ENCODE measurements at regions not wholly inside any gene's neighbourhood (a gene's known extent, or its start where the extent isn't known, plus 50 kb on each side); places are given as distances from the start of the nearest gene placed in this dataset.

GRCh38 chr3:161576714-161577510 is 80.3 kb downstream of the OTOL1 start:
- Mint-ChIP-seq H3K4me1 (no peaks in the 10 kb centered on the region), H3K4me3 (no peak overlapping the region), H3K36me3 (ENCODE audit: low read depth) (no peaks in the 10 kb centered on the region)

GRCh38 chr3:161577662-161578061 is 81.1 kb downstream of the OTOL1 start:
- no peaks in the 10 kb centered on the region for H3K4me1 Mint-ChIP-seq
- H3K4me3 Mint-ChIP-seq: no peak overlapping the region
- H3K36me3 Mint-ChIP-seq (ENCODE audit: low read depth): no peaks in the 10 kb centered on the region
- no peak overlapping the region for H3K27ac Mint-ChIP-seq
- peaks cover 8% of the 10 kb centered on the region for H3K27me3 Mint-ChIP-seq
- peaks cover 5% of the 10 kb centered on the region for H3K9me3 Mint-ChIP-seq
- ATAC-seq (replicated peaks): no peak

More at GRCh38 chr3:161576714-161577510, 80.3 kb downstream of the OTOL1 start:
- ATAC-seq (replicated peaks): no peak
- no peak overlapping the region for H3K27ac Mint-ChIP-seq
- peaks cover 8% of the 10 kb centered on the region for H3K27me3 Mint-ChIP-seq
- peaks cover 5% of the 10 kb centered on the region for H3K9me3 Mint-ChIP-seq

GRCh38 chr3:161579395-161580126 is 83.0 kb downstream of the OTOL1 start:
- ATAC-seq (replicated peaks): no peak
- H3K4me1 Mint-ChIP-seq: no peaks in the 10 kb centered on the region
- H3K36me3 Mint-ChIP-seq (ENCODE audit: low read depth): no peaks in the 10 kb centered on the region
- H3K4me3 Mint-ChIP-seq: no peak overlapping the region
- peaks cover 4% of the 10 kb centered on the region for H3K9me3 Mint-ChIP-seq
- H3K27me3 Mint-ChIP-seq: peaks cover 8% of the 10 kb centered on the region
- no peak overlapping the region for H3K27ac Mint-ChIP-seq

GRCh38 chr3:161585922-161586321 is 89.3 kb downstream of the OTOL1 start:
- H3K27ac Mint-ChIP-seq: no peak overlapping the region

GRCh38 chr3:161586556-161587235 is 90.1 kb downstream of the OTOL1 start:
- no peak for ATAC-seq (replicated peaks)
- Mint-ChIP-seq H3K36me3 (ENCODE audit: low read depth) (no peaks in the 10 kb centered on the region), H3K4me1 (no peaks in the 10 kb centered on the region), H3K9me3 (peaks cover 3% of the 10 kb centered on the region), H3K27ac (no peak overlapping the region), H3K27me3 (no peaks in the 10 kb centered on the region), H3K4me3 (no peak overlapping the region)

More at GRCh38 chr3:161585922-161586321, 89.3 kb downstream of the OTOL1 start:
- H3K27me3 Mint-ChIP-seq: no peaks in the 10 kb centered on the region
- H3K9me3 Mint-ChIP-seq: peaks cover 3% of the 10 kb centered on the region
- H3K4me1 Mint-ChIP-seq: no peaks in the 10 kb centered on the region
- no peak for ATAC-seq (replicated peaks)
- H3K4me3 Mint-ChIP-seq: no peak overlapping the region
- no peaks in the 10 kb centered on the region for H3K36me3 Mint-ChIP-seq (ENCODE audit: low read depth)

- H3K27me3 Mint-ChIP-seq: no peaks in the 10 kb centered on the region
These were observed 102.0 kb downstream of the OTOL1 start for GRCh38 chr3:161598639-161599038.

GRCh38 chr3:161599697-161600096 is 103.1 kb downstream of the OTOL1 start:
- Mint-ChIP-seq H3K36me3 (ENCODE audit: low read depth) (no peaks in the 10 kb centered on the region), H3K4me3 (no peak overlapping the region), H3K27me3 (no peaks in the 10 kb centered on the region), H3K27ac (no peak overlapping the region), H3K4me1 (no peaks in the 10 kb centered on the region), H3K9me3 (no peaks in the 10 kb centered on the region)
- no peak for ATAC-seq (replicated peaks)

More at GRCh38 chr3:161598639-161599038, 102.0 kb downstream of the OTOL1 start:
- no peaks in the 10 kb centered on the region for H3K36me3 Mint-ChIP-seq (ENCODE audit: low read depth)
- ATAC-seq (replicated peaks): no peak
- no peak overlapping the region for H3K4me3 Mint-ChIP-seq
- H3K9me3 Mint-ChIP-seq: no peaks in the 10 kb centered on the region
- no peaks in the 10 kb centered on the region for H3K4me1 Mint-ChIP-seq
- H3K27ac Mint-ChIP-seq: no peak overlapping the region

GRCh38 chr3:161600173-161600572 is 103.6 kb downstream of the OTOL1 start:
- no peak for ATAC-seq (replicated peaks)
- Mint-ChIP-seq H3K9me3 (no peaks in the 10 kb centered on the region), H3K27me3 (no peaks in the 10 kb centered on the region)

GRCh38 chr3:161602475-161602874 is 105.9 kb downstream of the OTOL1 start:
- H3K9me3 Mint-ChIP-seq: no peaks in the 10 kb centered on the region
- no peak overlapping the region for H3K4me3 Mint-ChIP-seq
- H3K4me1 Mint-ChIP-seq: no peaks in the 10 kb centered on the region
- H3K27ac Mint-ChIP-seq: no peak overlapping the region
- ATAC-seq (replicated peaks): no peak
- H3K27me3 Mint-ChIP-seq: no peaks in the 10 kb centered on the region
- H3K36me3 Mint-ChIP-seq (ENCODE audit: low read depth): no peaks in the 10 kb centered on the region

More at GRCh38 chr3:161600173-161600572, 103.6 kb downstream of the OTOL1 start:
- no peak overlapping the region for H3K27ac Mint-ChIP-seq
- no peaks in the 10 kb centered on the region for H3K36me3 Mint-ChIP-seq (ENCODE audit: low read depth)
- no peak overlapping the region for H3K4me3 Mint-ChIP-seq
- no peaks in the 10 kb centered on the region for H3K4me1 Mint-ChIP-seq

- Mint-ChIP-seq H3K4me1 (no peaks in the 10 kb centered on the region), H3K27me3 (no peaks in the 10 kb centered on the region), H3K36me3 (ENCODE audit: low read depth) (no peaks in the 10 kb centered on the region), H3K9me3 (no peaks in the 10 kb centered on the region), H3K4me3 (no peak overlapping the region), H3K27ac (no peak overlapping the region)
- ATAC-seq (replicated peaks): no peak
These were observed 106.3 kb downstream of the OTOL1 start for GRCh38 chr3:161602918-161603317.

- ATAC-seq (replicated peaks): no peak
- Mint-ChIP-seq H3K9me3 (peaks cover 6% of the 10 kb centered on the region), H3K4me3 (no peak overlapping the region), H3K4me1 (no peaks in the 10 kb centered on the region), H3K27ac (no peak overlapping the region), H3K36me3 (ENCODE audit: low read depth) (no peaks in the 10 kb centered on the region), H3K27me3 (no peaks in the 10 kb centered on the region)
These were observed 110.4 kb downstream of the OTOL1 start for GRCh38 chr3:161607056-161607455.

GRCh38 chr3:161619351-161619750 is 122.7 kb downstream of the OTOL1 start:
- H3K36me3 Mint-ChIP-seq (ENCODE audit: low read depth): no peaks in the 10 kb centered on the region
- H3K9me3 Mint-ChIP-seq: no peaks in the 10 kb centered on the region
- no peak overlapping the region for H3K4me3 Mint-ChIP-seq
- ATAC-seq (replicated peaks): no peak
- H3K4me1 Mint-ChIP-seq: no peaks in the 10 kb centered on the region
- no peaks in the 10 kb centered on the region for H3K27me3 Mint-ChIP-seq
- H3K27ac Mint-ChIP-seq: no peak overlapping the region

GRCh38 chr3:161630794-161631193 is 134.2 kb downstream of the OTOL1 start:
- no peaks in the 10 kb centered on the region for H3K27me3 Mint-ChIP-seq
- H3K36me3 Mint-ChIP-seq (ENCODE audit: low read depth): no peaks in the 10 kb centered on the region
- H3K4me1 Mint-ChIP-seq: no peaks in the 10 kb centered on the region
- H3K9me3 Mint-ChIP-seq: peaks cover 9% of the 10 kb centered on the region
- H3K27ac Mint-ChIP-seq: no peak overlapping the region
- no peak overlapping the region for H3K4me3 Mint-ChIP-seq
- no peak for ATAC-seq (replicated peaks)

- no peaks in the 10 kb centered on the region for H3K27me3 Mint-ChIP-seq
- no peaks in the 10 kb centered on the region for H3K4me1 Mint-ChIP-seq
- H3K27ac Mint-ChIP-seq: no peak overlapping the region
- H3K36me3 Mint-ChIP-seq (ENCODE audit: low read depth): no peaks in the 10 kb centered on the region
- peaks cover 9% of the 10 kb centered on the region for H3K9me3 Mint-ChIP-seq
- ATAC-seq (replicated peaks): no peak
- H3K4me3 Mint-ChIP-seq: no peak overlapping the region
These were observed 134.9 kb downstream of the OTOL1 start for GRCh38 chr3:161631536-161631935.

Data from activated T-helper 17 cell treated with anti-CD3 and anti-CD28 coated beads, Interleukin-2, amount 50 U/mL, for 72 hours (primary cell).